OCI-LY1 (cell line): ENCODE measurements at regions not wholly inside any gene's neighbourhood (a gene's known extent, or its start where the extent isn't known, plus 50 kb on each side); places are given as distances from the start of the nearest gene placed in this dataset.

ENCODE experiments used
- H2AFZ ChIP-seq: fragments of 200-600 bp; sonication (generic), shearing (Covaris generic); 2 replicates; pipeline ENCODE4 v1.6.0; 2014; ENCODE audit warnings: antibody characterized with exemption, mild to moderate bottlenecking, low read length
- H3F3A ChIP-seq: fragments of 200-600 bp; sonication (generic), shearing (Covaris generic); 2 replicates; pipeline ENCODE4 v1.6.0; 2014; ENCODE audit warnings: mild to moderate bottlenecking, antibody characterized with exemption, low read length, moderate library complexity; ENCODE audit not compliant: insufficient read depth
- H3K27ac ChIP-seq: fragments of 200-600 bp; sonication (generic); 2 replicates; pipeline ENCODE4 v1.5.1; 2014; ENCODE audit warnings: low read length, mixed run types, mild to moderate bottlenecking, low read depth; ENCODE audit not compliant: poor library complexity, severe bottlenecking
- H3K27me3 ChIP-seq: fragments of 200-600 bp; sonication (generic); 2 replicates; pipeline ENCODE4 v1.6.0; 2014; ENCODE audit warnings: antibody characterized with exemption, mild to moderate bottlenecking, low read length, moderate library complexity; ENCODE audit not compliant: insufficient read depth
- H3K36me3 ChIP-seq: fragments of 200-600 bp; sonication (generic); 2 replicates; pipeline ENCODE4 v1.6.1; 2014; ENCODE audit warnings: mild to moderate bottlenecking, antibody characterized with exemption, low read length, moderate library complexity, mixed read lengths; ENCODE audit not compliant: insufficient read depth
- H3K4me1 ChIP-seq: fragments of 200-600 bp; sonication (generic); 2 replicates; pipeline ENCODE4 v1.5.1; 2014; ENCODE audit warnings: mild to moderate bottlenecking, low read length, moderate library complexity; ENCODE audit not compliant: insufficient read depth, severe bottlenecking
- H3K4me2 ChIP-seq: fragments of 200-600 bp; sonication (generic), shearing (Covaris generic); 2 replicates; pipeline ENCODE4 v1.6.1; 2014; ENCODE audit warnings: low read length
- H3K4me3 ChIP-seq: fragments of 200-600 bp; sonication (generic); 2 replicates; pipeline ENCODE4 v1.5.1; 2014; ENCODE audit warnings: low read length, low read depth, mild to moderate bottlenecking, mixed read lengths; ENCODE audit not compliant: poor library complexity, severe bottlenecking
- H3K79me2 ChIP-seq: fragments of 200-600 bp; shearing (Covaris generic); 2 replicates; pipeline ENCODE4 v1.6.1; 2016; ENCODE audit warnings: mixed run types, low read length, mixed read lengths; ENCODE audit not compliant: insufficient read depth
- H3K9ac ChIP-seq: fragments of 200-600 bp; sonication (generic), shearing (Covaris generic); 2 replicates; pipeline ENCODE4 v1.6.1; 2014; ENCODE audit warnings: mild to moderate bottlenecking, low read length, mixed read lengths
- H3K9me2 ChIP-seq: fragments of 200-600 bp; sonication (generic), shearing (Covaris generic); 2 replicates; pipeline ENCODE4 v1.6.1; 2014; ENCODE audit warnings: low read depth, mild to moderate bottlenecking, low read length, mixed read lengths
- H3K9me3 ChIP-seq: fragments of 200-600 bp; shearing (Covaris generic); 2 replicates; pipeline ENCODE4 v1.6.1; 2014; ENCODE audit warnings: low read length, mixed read lengths
- H4K20me1 ChIP-seq: fragments of 200-600 bp; sonication (generic), shearing (Covaris generic); 2 replicates; pipeline ENCODE4 v1.6.0; 2016; ENCODE audit warnings: mild to moderate bottlenecking, low read length; ENCODE audit not compliant: insufficient read depth
- EZH2 ChIP-seq: fragments of 200-600 bp; sonication (generic), shearing (Covaris generic); IDR thresholded peaks from 2 replicates; pipeline ENCODE4 v1.8.0; 2017; ENCODE audit warnings: borderline replicate concordance, mixed run types, mild to moderate bottlenecking, antibody characterized with exemption, low read length, moderate library complexity, mixed read lengths
- TF ChIP-seq, protein P1 (sequence below): fragments of 200-600 bp; sonication (generic), shearing (Covaris generic); IDR thresholded peaks from 2 replicates; pipeline ENCODE4 v1.5.1; 2017; ENCODE audit warnings: mild to moderate bottlenecking, antibody characterized with exemption, low read length, moderate library complexity, mixed read lengths

- Histone ChIP-seq H3F3A (no peaks in the 10 kb centered on the region), H2AFZ (no peak overlapping the region), H3K27ac (no peak overlapping the region), H4K20me1 (no peaks in the 10 kb centered on the region), H3K9ac (no peak overlapping the region), H3K4me3 (no peak overlapping the region), H3K9me2 (no peaks in the 10 kb centered on the region), H3K79me2 (no peaks in the 10 kb centered on the region), H3K4me1 (no peaks in the 10 kb centered on the region), H3K36me3 (no peaks in the 10 kb centered on the region), H3K9me3 (no peaks in the 10 kb centered on the region), H3K27me3 (no peaks in the 10 kb centered on the region), H3K4me2 (no peak overlapping the region)
- no peak for TF ChIP-seq EZH2
- TF ChIP-seq, protein P1, sequence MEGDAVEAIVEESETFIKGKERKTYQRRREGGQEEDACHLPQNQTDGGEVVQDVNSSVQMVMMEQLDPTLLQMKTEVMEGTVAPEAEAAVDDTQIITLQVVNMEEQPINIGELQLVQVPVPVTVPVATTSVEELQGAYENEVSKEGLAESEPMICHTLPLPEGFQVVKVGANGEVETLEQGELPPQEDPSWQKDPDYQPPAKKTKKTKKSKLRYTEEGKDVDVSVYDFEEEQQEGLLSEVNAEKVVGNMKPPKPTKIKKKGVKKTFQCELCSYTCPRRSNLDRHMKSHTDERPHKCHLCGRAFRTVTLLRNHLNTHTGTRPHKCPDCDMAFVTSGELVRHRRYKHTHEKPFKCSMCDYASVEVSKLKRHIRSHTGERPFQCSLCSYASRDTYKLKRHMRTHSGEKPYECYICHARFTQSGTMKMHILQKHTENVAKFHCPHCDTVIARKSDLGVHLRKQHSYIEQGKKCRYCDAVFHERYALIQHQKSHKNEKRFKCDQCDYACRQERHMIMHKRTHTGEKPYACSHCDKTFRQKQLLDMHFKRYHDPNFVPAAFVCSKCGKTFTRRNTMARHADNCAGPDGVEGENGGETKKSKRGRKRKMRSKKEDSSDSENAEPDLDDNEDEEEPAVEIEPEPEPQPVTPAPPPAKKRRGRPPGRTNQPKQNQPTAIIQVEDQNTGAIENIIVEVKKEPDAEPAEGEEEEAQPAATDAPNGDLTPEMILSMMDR: no peak
Measured at GRCh38 chr1:229798558-229798957, 172.5 kb downstream of the URB2 start.

- Histone ChIP-seq H3K4me1 (no peaks in the 10 kb centered on the region), H3F3A (no peaks in the 10 kb centered on the region), H3K79me2 (no peaks in the 10 kb centered on the region), H3K27me3 (no peaks in the 10 kb centered on the region), H3K36me3 (no peaks in the 10 kb centered on the region; the same call in 1 of the 2 replicates), H3K4me3 (no peak overlapping the region), H3K4me2 (no peak overlapping the region), H3K9me2 (no peaks in the 10 kb centered on the region), H4K20me1 (no peaks in the 10 kb centered on the region), H3K9ac (no peak overlapping the region), H3K9me3 (peaks cover 16% of the 10 kb centered on the region; the same call in 1 of the 2 replicates), H3K27ac (no peak overlapping the region), H2AFZ (no peak overlapping the region)
- TF ChIP-seq EZH2: no peak
- TF ChIP-seq, protein P1: no peak
Measured at GRCh38 chr1:229803626-229804217, 177.7 kb downstream of the URB2 start.

DNA sequence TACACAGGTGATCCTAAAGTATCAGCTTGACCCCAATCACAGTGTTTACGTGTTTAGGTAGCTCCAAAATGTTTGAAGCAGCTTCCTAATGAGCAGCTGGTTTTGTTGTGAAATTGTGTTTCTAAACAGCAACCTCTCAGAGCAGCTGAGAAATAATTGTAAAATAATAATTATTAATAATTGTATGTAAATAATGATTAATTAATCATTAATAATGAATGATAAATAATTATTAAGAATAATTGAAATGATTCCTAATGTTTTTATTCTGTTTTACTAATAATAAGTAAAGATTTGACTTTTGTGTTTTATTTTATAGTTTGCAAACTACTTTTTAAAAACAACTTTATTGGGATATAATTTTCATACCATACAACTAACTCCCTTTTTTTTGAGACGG, 182.2 kb downstream of the URB2 start:
- Histone ChIP-seq H3K4me3 (no peak overlapping the region), H3K79me2 (no peaks in the 10 kb centered on the region), H2AFZ (no peak overlapping the region), H3K27me3 (no peaks in the 10 kb centered on the region; the same call in 1 of the 2 replicates), H4K20me1 (no peaks in the 10 kb centered on the region), H3K27ac (no peak overlapping the region), H3K9ac (no peak overlapping the region), H3F3A (no peaks in the 10 kb centered on the region), H3K4me1 (no peaks in the 10 kb centered on the region), H3K9me3 (peaks cover 22% of the 10 kb centered on the region), H3K36me3 (no peaks in the 10 kb centered on the region; the same call in 1 of the 2 replicates), H3K9me2 (no peaks in the 10 kb centered on the region), H3K4me2 (no peak overlapping the region)
- TF ChIP-seq, protein P1: no peak
- TF ChIP-seq EZH2: no peak
